UCSD-AML1 (cell line): ENCODE measurements at regions not wholly inside any gene's neighbourhood (a gene's known extent, or its start where the extent isn't known, plus 50 kb on each side); places are given as distances from the start of the nearest gene placed in this dataset.
A peak's percentile ranks its signal among the peaks of the same experiment; 100 is the strongest.

Source experiments
- DNase-seq: peaks from one replicate; lab custom pipeline; 2025; ENCODE audit not compliant: unreplicated experiment; lab: John Stamatoyannopoulos, UW

DNA sequence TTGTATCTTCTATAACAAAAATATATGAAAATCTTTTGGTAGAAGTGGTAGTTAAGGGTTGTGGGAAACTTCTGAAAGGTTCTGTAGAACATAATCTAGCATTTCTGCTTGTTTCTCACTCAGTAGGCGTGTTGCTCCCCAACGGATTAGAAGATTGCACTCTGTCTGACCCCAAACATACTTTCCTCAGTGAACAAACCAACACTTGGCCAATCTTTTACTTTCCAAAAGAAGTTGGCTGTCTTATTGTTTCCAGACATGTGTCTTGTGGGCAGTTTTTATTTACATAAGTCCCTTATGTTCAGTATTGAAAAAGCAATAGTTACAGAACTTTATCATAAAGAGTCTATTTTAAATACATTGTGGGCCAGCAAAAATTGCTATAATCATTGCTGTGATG is 312.8 kb upstream of the EPHA5 start:
- no peak for DNase-seq

DNA sequence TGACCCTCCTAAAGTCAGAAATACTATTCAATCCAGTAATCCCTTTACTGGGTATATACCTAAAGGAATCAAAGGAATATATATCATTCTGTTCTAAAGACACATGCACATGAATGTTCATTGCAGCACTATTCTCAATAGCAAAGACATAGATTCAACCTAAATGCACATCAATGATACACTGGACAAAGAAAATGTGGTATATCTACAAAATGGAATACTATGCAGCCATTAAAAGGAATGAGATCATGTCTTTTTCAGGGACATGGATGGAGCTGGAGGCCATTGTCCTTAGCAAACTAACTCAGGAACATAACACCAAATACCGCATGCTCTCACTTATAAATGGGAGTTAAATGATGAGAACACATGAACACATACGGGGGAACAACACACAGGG is 306.0 kb upstream of the EPHA5 start:
- no peak for DNase-seq

GRCh38 chr4:65973186-65973585 is 302.9 kb upstream of the EPHA5 start:
- DNase-seq = no peak

DNA sequence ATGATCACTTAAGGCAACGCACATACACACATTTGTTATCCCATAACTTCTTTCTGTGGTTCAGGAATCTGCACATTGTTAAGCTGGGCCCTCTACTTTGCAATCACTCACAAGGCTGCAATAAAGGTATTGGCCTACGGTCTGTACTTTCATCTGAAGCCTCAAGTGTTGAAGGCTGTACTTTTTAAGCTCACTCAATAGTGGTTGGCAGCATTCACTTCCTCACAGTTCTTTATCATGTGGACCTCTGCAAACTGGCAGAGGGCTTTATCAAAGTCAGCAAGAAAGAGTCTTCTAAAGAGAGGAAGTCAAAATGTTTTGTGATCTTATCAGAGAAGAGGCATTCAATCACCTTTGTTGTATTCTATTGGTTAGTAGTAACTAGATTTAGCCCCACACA is 301.4 kb upstream of the EPHA5 start:
- no peak for DNase-seq

GRCh38 chr4:65968831-65969558 is 298.7 kb upstream of the EPHA5 start:
- no peak for DNase-seq

- no peak for DNase-seq
Observed at GRCh38 chr4:65960751-65961150, 290.5 kb upstream of the EPHA5 start.

DNA sequence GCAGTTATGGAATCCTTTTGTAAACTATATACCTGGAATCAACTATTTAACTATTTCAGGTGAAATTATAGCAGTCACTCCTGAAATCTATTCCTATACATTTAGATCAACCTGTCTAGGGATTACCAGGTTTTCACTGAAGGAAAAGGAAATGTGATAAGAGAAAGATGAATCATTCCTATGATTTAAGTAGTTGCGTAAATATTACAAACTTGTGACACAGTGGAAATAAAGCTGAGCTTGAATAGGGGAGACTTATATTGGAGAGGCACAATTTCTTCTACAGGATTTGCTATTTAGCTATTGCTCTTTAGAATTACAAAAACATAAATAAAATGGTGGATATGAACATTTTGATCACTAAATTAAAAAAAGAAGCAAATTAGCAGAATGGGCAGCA is 284.1 kb upstream of the EPHA5 start:
- no peak for DNase-seq

GRCh38 chr4:65951177-65951576 is 280.9 kb upstream of the EPHA5 start:
- no peak for DNase-seq

DNA sequence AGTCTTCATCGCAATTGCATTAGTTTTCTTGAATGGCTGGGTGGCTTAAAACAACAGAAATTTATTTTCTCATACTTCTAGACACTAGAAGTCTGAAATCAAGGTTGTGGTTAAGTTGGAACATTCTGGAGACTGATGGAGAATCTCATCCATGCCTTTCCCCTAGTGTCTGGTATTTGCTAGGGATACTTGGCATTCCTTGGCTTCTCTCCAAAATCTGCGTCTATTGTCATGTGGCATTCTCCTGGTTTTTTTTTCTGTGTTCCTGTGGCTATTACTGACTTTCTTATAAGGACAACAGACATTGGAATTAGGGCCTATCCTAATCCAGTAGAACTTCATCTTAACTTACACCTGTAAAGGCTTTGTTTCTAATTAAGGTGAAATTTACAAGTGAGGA is 272.8 kb upstream of the EPHA5 start:
- no peak for DNase-seq

- no peak for DNase-seq
Observed at GRCh38 chr4:65924843-65925242, 254.6 kb upstream of the EPHA5 start.

- no peak for DNase-seq
Observed at GRCh38 chr4:65923616-65924015, 253.3 kb upstream of the EPHA5 start.

DNA sequence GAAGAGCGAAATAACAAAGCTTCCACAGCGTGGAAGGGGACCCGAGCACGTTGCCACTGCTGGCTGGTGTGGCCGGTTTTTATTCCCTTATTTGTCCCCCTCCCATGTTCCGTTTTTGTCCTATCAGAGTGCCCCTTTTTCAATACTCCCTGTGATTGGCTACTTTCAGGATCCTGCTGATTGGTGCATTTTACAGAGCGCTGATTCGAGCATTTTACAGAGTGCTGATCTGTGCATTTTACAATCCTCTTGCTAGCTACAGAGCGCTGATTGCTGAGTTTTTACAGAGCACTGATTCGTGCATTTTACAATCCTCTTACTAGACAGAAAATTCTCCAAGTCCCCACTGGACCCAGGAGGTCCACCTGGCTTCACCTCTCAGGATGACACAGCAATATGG is 250.9 kb upstream of the EPHA5 start:
- DNase-seq = no peak

DNA sequence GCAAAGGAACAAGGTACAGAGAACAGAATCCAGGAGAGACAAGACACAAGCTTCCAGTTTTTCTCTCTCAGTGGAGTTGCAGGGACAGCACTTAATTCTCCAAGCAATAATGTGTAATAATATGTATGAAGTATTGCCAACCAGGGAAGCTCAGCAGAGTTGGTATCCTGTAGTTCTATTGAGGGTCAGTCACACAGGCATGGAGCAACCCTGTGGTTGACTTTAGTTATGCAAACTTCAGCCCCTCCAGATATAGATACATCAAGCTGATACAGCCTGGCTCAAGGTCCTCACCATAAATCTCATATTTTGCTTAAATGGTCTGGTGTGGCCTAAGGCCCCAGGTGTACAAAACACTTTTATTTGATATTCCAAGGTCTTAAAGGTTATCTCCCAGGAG is 248.6 kb upstream of the EPHA5 start:
- no peak for DNase-seq

DNA sequence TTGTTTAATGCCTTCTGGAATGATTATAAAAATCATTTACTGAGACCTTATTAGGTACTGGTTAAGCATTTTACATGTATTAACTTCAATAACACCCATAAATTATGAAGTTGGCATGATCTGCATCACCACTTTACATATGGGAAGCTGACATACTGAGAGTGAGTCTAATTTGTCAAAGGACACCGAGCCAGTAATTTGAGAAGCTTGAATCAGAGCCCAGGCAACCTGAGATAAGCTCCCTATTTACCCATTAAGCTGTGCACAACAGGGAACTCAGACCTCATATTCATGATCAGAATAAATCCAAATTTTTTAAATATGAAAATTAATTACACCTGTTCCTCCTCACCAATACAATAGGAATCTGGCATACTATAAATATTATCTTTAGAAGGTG is 247.9 kb upstream of the EPHA5 start:
- no peak for DNase-seq

DNA sequence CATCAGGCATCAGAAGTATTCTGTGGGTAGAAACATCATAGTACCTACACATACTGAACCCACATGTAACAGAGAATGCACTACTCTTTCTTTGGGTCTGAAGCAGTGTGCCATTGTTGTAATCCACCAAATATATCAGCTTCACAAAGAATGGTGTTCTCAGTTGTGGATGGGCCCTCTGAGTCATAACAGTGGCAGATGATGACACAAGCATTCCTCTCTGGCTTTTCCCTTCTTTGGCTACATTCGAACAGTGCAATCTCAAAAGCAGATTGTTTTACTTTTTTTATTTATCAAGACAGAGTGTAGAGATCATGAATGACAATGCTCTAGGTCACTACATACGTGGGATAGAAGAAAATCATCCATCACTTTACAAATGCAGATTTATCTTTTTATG is 247.2 kb upstream of the EPHA5 start:
- DNase-seq = no peak

- DNase-seq = no peak
Observed at GRCh38 chr4:65911720-65912119, 241.4 kb upstream of the EPHA5 start.

DNA sequence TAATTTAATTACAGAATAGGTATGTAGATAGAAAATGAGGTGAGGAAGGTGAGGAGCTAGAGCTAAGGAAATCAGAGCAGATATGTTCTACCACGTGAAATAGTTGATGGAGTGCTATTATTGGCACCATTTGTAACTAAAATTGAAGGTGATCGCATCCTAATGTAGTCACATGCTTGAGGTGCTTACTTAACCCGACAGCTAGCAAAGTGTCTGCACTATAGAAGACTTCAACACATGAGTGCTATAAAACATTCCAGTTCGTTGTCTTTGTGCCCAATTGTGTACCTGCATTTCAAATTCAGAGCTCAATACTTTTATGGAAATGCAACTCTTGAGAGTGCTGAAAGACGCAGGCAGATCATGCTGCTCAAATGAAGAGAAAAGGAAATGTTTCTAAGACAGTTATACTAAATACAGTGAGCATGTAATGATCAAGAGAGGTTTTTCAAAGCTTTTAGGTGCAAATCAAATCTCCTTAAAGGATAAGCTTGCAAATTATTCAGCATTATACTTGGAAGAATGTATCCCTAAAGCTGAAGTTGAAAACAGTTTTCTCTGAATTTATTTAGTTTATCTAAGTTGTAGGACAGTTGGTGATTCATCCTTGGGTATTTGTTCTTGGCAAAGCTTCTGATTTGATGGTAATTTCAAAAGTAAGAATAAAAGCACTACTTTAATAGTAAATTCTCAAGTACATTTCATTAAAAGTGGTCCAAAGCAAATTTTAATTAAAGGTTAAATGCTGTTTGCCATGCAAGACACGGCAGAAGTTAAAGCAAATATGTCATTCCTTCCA is 223.9 kb upstream of the EPHA5 start:
- no peak for DNase-seq

DNA sequence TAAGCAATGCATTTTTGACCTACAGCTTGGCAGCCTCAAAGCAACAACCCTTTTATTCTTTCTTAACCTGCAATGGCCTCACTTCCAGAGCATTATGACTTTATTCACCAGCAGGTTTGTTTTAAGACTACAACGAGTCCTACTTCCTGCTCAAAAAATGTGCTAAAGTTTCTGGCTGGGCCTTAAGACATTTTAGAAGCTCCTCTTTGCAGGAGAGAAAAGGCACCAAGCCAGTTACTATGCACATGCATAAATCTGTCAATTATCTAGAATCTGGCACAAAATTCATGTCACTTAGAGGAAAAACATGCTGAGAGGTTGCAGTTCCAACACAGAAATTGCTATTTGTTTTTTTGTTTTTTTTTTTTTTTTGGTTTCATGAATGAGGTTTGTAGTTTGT is 223.0 kb upstream of the EPHA5 start:
- no peak for DNase-seq

- no peak for DNase-seq
Observed at GRCh38 chr4:65880594-65880993, 210.3 kb upstream of the EPHA5 start.

DNA sequence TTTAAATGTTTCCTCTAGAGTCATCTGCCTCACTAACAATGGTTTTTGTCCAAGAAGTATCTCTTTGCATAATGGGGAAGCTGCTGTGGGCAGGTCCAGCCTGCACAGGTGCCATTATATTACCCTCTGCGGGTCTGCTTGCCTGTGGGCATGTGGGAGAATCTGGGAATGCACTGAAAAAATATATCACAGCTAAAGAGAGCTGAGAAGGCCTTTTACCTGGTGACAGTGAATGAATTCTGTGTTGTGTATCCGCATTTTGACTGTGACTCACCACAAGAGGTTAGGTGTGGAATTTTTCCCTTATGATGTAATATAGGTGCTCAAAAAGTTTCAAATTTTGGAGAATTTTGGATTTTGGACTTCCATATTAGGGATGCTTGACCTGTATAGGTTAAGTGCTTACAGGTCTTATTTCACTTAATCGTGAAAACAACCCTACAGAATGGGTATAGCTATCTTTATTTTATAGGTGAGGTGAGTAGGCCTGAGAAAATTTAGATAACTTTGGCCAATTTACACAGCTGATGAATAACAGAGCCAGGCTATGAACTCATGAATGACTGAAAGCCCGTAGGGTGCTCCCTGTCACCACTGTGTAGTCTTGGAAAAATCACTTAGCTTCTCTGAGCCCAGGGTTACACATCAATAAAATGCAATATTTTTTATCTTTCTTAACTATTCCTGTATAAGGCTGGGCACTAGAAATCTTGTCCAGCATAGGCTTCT is 198.0 kb upstream of the EPHA5 start:
- peak; percentile 2 for DNase-seq

DNA sequence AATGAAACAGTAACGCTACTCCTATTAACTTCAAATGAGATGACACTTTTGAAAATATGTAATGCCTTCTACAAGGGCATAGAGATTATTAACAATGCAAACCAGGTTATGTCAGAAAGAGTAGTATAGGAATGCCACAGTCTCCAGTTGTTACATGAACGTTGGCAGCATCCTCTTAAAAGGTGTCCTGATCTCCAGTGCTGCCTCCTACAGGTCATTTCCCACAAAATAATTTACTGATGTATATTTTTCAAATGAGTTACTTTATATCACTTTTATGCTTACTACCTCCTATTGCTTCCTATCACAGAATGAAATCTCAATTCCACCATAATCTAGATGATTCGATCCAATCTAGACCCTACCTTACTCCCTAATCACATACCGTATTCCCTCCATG is 195.2 kb upstream of the EPHA5 start:
- DNase-seq = no peak

DNA sequence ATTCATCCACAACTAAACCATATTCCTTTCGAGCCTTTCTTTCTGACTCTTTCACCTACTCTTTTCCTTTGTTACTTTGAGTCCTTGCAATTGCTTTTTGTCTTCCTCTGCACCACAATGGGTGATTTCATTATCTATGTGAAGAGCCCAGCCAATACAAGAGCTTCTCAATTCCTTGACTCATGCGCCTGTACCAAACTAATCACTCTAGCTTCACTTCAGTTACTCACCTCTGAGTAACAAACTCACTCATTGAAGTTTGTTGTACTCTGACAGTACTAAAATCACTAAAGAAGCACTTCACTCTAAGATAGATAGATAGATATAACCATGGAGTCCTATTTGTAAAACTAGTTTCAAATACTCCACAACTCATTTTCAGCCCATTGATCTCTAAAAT is 191.7 kb upstream of the EPHA5 start:
- no peak for DNase-seq
